GM12874 (cell line): ENCODE measurements at regions not wholly inside any gene's neighbourhood (a gene's known extent, or its start where the extent isn't known, plus 50 kb on each side); places are given as distances from the start of the nearest gene placed in this dataset.

Experiments used
- CTCF ChIP-seq: IDR thresholded peaks from 2 replicates; pipeline ENCODE4 v1.5.1; 2011; ENCODE audit warnings: low read depth, mild to moderate bottlenecking, control low read depth, low read length, moderate library complexity; ENCODE audit not compliant: insufficient read depth

- no peak for TF ChIP-seq CTCF
Measured at GRCh38 chr4:116023049-116023448, 909.6 kb upstream of the NDST4 start.

DNA sequence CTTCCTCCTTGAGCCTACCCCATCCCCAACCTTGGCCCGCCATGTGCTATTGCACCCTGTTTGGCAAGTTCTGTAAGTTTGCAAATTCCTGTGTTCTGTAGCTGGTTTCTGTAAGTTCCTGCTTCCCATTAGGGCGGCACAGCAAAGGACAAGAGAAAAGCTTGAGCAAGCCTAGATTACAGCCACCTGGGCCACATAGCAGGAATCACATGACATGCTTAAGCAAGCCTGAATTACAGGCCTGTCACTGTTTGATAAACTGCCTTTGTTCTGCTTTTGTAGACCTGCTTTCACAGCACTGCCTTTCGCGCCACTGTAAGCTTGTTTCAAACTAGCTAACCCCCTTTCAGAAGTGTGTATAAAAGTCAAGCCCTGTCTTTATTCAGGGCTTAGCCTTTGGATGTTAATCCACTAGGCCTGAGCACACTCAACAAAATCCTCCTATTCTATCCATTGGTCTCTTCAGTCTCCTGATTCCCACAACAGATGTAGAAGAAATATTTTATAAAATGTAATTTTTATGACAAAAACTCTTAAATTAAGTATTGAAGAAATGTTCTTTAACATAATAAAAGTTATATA is 906.8 kb upstream of the NDST4 start:
- no peak for TF ChIP-seq CTCF

GRCh38 chr4:116018831-116019230 is 905.4 kb upstream of the NDST4 start:
- TF ChIP-seq CTCF: no peak

GRCh38 chr4:116016201-116016600 is 902.8 kb upstream of the NDST4 start:
- no peak for TF ChIP-seq CTCF

DNA sequence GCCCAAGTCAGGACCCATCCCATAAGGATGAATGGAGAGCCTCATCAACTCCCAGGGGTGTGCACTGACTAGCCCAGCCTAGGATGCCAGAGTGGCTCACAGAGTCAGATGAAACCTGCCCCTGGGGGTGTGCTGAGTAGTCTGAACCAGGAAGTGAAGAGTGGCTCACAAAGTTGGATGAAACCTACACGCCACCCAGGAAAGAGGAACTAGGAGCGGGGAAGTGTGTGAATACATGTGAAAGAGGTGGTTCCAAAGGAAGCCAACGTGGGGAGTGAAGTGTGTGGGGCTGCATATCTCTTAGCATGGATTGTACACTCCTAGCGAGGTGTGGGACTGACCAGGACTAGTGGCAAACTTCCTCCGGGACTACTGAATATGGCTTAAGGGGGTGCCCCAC is 902.1 kb upstream of the NDST4 start:
- no peak for TF ChIP-seq CTCF

DNA sequence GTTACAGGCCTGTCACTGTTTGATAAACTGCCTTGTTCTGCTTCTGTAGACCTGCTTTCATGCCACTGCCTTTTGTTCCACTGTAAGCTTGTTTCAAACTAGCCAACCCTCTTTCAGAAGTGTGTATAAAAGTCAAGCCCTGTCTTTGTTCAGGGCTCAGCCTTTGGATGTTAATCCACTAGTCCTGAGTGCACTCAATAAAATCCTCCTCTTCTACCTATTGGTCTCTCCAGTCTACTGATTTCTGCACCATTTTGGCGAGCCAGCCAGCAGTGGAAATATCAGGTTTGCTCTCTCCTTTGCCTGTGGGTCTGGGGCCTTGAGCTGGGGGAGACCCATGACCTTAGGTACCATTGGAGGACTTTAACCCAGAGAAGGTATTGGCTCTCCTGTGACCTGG is 901.6 kb upstream of the NDST4 start:
- TF ChIP-seq CTCF: no peak

GRCh38 chr4:116010923-116011322 is 897.5 kb upstream of the NDST4 start:
- TF ChIP-seq CTCF: no peak

- no peak for TF ChIP-seq CTCF
Measured at GRCh38 chr4:116005806-116006088, 892.3 kb upstream of the NDST4 start.
